ENCODE measurements at regions not wholly inside any gene's neighbourhood (a gene's known extent, or its start where the extent isn't known, plus 50 kb on each side); places are given as distances from the start of the nearest gene placed in this dataset.

DNA sequence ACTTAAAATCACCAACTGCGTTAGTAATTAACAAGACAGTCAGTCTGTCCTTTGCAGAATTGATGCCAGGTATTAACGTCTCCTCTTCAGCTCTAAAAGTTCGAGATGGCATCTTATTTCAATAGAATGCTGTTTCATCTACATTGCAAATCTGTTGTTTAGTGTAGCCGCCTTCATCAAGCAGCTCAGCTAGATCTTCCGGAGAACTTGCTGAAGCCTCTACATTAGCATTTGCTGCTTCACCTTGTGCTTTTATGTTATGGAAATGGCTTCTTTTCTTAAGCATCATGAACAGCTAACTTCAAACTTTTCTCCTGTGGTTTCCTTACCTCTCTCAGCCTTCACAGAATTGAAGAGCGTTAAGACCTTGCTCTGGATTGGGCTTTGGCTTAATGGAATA, 95.5 kb upstream of the FAM20C start (continued):
- TF ChIP-seq NFATC4 (CRISPR knock-in tag; IDR thresholded peaks at IDR 0.05) (no peak), TEAD1 (CRISPR knock-in tag; IDR thresholded peaks at IDR 0.05) (peak; percentile 40; the same call in 1 of the 2 replicates), FOXK1 (CRISPR knock-in tag; IDR thresholded peaks at IDR 0.05) (peak; percentile 44; the same call in 1 of the 2 replicates)
- TF ChIP-seq, protein P1, sequence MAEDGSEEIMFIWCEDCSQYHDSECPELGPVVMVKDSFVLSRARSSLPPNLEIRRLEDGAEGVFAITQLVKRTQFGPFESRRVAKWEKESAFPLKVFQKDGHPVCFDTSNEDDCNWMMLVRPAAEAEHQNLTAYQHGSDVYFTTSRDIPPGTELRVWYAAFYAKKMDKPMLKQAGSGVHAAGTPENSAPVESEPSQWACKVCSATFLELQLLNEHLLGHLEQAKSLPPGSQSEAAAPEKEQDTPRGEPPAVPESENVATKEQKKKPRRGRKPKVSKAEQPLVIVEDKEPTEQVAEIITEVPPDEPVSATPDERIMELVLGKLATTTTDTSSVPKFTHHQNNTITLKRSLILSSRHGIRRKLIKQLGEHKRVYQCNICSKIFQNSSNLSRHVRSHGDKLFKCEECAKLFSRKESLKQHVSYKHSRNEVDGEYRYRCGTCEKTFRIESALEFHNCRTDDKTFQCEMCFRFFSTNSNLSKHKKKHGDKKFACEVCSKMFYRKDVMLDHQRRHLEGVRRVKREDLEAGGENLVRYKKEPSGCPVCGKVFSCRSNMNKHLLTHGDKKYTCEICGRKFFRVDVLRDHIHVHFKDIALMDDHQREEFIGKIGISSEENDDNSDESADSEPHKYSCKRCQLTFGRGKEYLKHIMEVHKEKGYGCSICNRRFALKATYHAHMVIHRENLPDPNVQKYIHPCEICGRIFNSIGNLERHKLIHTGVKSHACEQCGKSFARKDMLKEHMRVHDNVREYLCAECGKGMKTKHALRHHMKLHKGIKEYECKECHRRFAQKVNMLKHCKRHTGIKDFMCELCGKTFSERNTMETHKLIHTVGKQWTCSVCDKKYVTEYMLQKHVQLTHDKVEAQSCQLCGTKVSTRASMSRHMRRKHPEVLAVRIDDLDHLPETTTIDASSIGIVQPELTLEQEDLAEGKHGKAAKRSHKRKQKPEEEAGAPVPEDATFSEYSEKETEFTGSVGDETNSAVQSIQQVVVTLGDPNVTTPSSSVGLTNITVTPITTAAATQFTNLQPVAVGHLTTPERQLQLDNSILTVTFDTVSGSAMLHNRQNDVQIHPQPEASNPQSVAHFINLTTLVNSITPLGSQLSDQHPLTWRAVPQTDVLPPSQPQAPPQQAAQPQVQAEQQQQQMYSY (CRISPR knock-in tag; IDR thresholded peaks at IDR 0.05): no peak

DNA sequence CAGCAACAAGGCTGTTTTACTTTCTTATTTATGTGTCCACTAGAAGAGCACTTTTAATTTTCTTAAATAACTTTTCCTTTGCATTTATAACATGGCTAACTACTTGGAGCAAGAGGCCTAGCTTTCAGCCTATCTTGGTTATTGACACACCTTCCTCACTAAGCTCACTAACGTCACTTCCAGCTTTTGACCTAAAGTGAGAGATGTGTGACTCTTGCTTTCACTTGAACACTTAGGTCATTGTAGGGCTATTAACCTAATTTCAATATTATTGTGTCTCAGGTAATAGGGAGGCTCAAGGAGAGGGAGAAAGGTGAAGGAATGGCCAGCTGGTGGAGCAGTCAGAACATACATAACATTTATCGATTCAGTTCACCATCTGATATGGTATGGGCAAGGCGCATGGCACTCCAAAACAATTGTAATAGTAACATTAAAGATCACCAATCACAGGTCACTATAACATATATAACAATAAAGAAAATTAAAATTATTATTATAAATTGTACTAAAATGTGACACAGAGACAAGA, 95.0 kb upstream of the FAM20C start:
- DNase-seq (ENCODE audit: low spot score): no peak
- Mint-ChIP-seq H3K27me3 (ENCODE audit: low read depth) (no peaks in the 10 kb centered on the region; the same call in none of the 2 replicates), H3K27ac (peak overlapping the region; percentile 98), H3K9me3 (peaks cover 18% of the 10 kb centered on the region), H3K4me3 (peak overlapping the region; percentile 41), H3K36me3 (peaks cover 39% of the 10 kb centered on the region), H3K4me1 (peaks cover 87% of the 10 kb centered on the region)
- TF ChIP-seq TCF7 (CRISPR knock-in tag; IDR thresholded peaks at IDR 0.05; ENCODE audit: low read depth): no peak
- TF ChIP-seq, protein P2, sequence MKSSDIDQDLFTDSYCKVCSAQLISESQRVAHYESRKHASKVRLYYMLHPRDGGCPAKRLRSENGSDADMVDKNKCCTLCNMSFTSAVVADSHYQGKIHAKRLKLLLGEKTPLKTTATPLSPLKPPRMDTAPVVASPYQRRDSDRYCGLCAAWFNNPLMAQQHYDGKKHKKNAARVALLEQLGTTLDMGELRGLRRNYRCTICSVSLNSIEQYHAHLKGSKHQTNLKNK (CRISPR knock-in tag; IDR thresholded peaks at IDR 0.05): no peak
- TF ChIP-seq, protein P3, sequence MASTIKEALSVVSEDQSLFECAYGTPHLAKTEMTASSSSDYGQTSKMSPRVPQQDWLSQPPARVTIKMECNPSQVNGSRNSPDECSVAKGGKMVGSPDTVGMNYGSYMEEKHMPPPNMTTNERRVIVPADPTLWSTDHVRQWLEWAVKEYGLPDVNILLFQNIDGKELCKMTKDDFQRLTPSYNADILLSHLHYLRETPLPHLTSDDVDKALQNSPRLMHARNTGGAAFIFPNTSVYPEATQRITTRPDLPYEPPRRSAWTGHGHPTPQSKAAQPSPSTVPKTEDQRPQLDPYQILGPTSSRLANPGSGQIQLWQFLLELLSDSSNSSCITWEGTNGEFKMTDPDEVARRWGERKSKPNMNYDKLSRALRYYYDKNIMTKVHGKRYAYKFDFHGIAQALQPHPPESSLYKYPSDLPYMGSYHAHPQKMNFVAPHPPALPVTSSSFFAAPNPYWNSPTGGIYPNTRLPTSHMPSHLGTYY (CRISPR knock-in tag; IDR thresholded peaks at IDR 0.05): no peak
- TF ChIP-seq ZBTB21 (CRISPR knock-in tag; IDR thresholded peaks at IDR 0.05; ENCODE audit: borderline replicate concordance): no peak
- TF ChIP-seq, protein P4, sequence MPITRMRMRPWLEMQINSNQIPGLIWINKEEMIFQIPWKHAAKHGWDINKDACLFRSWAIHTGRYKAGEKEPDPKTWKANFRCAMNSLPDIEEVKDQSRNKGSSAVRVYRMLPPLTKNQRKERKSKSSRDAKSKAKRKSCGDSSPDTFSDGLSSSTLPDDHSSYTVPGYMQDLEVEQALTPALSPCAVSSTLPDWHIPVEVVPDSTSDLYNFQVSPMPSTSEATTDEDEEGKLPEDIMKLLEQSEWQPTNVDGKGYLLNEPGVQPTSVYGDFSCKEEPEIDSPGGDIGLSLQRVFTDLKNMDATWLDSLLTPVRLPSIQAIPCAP (CRISPR knock-in tag; IDR thresholded peaks at IDR 0.05): no peak
- no peak for TF ChIP-seq ZNF423 (CRISPR knock-in tag; IDR thresholded peaks at IDR 0.05)
- TF ChIP-seq ZNF138 (CRISPR knock-in tag; conservative IDR thresholded peaks at IDR 0.05): no peak
- TF ChIP-seq, protein P5, sequence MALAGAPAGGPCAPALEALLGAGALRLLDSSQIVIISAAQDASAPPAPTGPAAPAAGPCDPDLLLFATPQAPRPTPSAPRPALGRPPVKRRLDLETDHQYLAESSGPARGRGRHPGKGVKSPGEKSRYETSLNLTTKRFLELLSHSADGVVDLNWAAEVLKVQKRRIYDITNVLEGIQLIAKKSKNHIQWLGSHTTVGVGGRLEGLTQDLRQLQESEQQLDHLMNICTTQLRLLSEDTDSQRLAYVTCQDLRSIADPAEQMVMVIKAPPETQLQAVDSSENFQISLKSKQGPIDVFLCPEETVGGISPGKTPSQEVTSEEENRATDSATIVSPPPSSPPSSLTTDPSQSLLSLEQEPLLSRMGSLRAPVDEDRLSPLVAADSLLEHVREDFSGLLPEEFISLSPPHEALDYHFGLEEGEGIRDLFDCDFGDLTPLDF (CRISPR knock-in tag; IDR thresholded peaks at IDR 0.05): no peak
- no peak for TF ChIP-seq ZNF219 (CRISPR knock-in tag; IDR thresholded peaks at IDR 0.05; ENCODE audit: borderline replicate concordance)
- ATAC-seq: peak; percentile 3; the same call in 1 of the 2 replicates
- ChIA-PET POLR2A (interaction anchor here (0.9 to 1.2 kb wide), 2 partner anchors 12 to 13 kb away, joined by 3 read pairs; no protein-coding TSS in a partner anchor), CTCF (interaction anchor here (0.9 to 2.4 kb wide), 9 partner anchors 9 to 103 kb away, joined by 3 to 14 read pairs (median 6); no protein-coding TSS in a partner anchor)

DNA sequence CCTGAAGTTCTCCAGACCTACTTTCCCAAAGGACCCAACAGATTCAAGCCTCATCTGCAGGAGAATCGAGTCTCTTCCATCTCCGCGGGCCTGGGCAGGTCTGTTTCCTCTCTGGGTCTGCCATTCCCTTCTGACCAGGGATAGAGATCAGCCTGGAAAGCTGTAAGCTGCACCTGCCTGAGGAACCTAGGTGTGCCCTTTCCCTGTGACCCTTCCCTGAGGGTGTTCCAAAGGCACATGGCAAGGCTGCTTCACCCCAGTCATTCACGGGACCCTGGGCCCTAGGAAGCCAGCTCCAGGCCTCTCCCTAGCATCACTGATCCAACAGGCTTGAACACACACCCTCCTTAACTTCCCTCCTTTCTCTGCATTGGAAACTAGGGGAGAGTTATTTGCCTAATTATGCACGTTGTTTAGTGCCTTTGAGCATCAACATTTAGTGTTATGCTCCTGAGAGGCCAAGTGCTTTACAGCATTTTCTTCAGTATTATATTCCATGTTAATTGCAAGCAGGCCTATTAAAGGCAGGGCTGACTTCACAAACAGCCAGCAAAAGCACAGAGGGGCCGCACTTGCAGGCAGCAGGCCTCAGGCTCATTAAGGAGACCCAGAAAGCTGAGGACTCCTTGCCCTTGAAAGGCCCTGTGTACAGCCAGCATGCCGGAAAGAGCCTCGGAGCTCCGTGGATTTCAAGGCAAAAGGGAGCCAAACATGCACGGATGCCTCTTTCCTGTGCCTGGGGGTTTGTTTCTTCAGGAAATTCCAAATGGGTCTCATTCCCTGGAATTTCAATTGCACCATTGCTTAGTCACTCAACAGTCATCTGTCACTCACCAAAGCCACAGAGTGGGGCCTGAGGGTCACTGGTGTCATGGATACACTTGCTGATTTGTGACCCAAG, 91.0 kb upstream of the FAM20C start:
- peak overlapping the region; percentile 6; the same call in 1 of the 2 replicates for H3K27ac Mint-ChIP-seq
- TF ChIP-seq, protein P6, sequence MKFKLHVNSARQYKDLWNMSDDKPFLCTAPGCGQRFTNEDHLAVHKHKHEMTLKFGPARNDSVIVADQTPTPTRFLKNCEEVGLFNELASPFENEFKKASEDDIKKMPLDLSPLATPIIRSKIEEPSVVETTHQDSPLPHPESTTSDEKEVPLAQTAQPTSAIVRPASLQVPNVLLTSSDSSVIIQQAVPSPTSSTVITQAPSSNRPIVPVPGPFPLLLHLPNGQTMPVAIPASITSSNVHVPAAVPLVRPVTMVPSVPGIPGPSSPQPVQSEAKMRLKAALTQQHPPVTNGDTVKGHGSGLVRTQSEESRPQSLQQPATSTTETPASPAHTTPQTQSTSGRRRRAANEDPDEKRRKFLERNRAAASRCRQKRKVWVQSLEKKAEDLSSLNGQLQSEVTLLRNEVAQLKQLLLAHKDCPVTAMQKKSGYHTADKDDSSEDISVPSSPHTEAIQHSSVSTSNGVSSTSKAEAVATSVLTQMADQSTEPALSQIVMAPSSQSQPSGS (CRISPR knock-in tag; IDR thresholded peaks at IDR 0.05; ENCODE audit: borderline replicate concordance, low read depth): no peak
- TF ChIP-seq, protein P7, sequence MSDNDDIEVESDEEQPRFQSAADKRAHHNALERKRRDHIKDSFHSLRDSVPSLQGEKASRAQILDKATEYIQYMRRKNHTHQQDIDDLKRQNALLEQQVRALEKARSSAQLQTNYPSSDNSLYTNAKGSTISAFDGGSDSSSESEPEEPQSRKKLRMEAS (CRISPR knock-in tag; IDR thresholded peaks at IDR 0.05): 0 out of 2 replicates have a peak, but pooled peaks have one; percentile 35
- TF ChIP-seq TEAD1 (CRISPR knock-in tag; IDR thresholded peaks at IDR 0.05) (no peak), EMX1 (CRISPR knock-in tag; IDR thresholded peaks at IDR 0.05) (no peak), IRF2 (CRISPR knock-in tag; IDR thresholded peaks at IDR 0.05; ENCODE audit: borderline replicate concordance, low read depth) (no peak)
- peaks cover 52% of the 10 kb centered on the region for H3K4me1 Mint-ChIP-seq
- peaks cover 22% of the 10 kb centered on the region for H3K9me3 Mint-ChIP-seq
- CTCF ChIA-PET: interaction anchor here (0.8 kb wide), 1 partner anchor 119 kb away, joined by 3 read pairs; no protein-coding TSS in a partner anchor
- DNase-seq (ENCODE audit: low spot score): no peak
- H3K4me3 Mint-ChIP-seq: no peak overlapping the region
- no peaks in the 10 kb centered on the region; the same call in none of the 2 replicates for H3K27me3 Mint-ChIP-seq (ENCODE audit: low read depth)
- peaks cover 42% of the 10 kb centered on the region for H3K36me3 Mint-ChIP-seq
- no peak; the same call in 1 of the 2 replicates for ATAC-seq
- POLR2A ChIA-PET: no interaction called here
